ENCODE measurements at regions not wholly inside any gene's neighbourhood (a gene's known extent, or its start where the extent isn't known, plus 50 kb on each side); places are given as distances from the start of the nearest gene placed in this dataset.

GRCh38 chr3:168581771-168582225 is 486.1 kb upstream of the GOLIM4 start:
- POLR2A ChIA-PET, result no interaction called here
- no peak for DNase-seq
- CTCF ChIA-PET, result interaction anchor here (0.6 kb wide), 1 partner anchor 18 kb away, joined by 3 read pairs; no protein-coding TSS in a partner anchor
- Mint-ChIP-seq H3K4me1 (no peaks in the 10 kb centered on the region), H3K27ac (no peak overlapping the region), H3K27me3 (no peaks in the 10 kb centered on the region), H3K4me3 (no peak overlapping the region), H3K36me3 (ENCODE audit: low read depth) (no peaks in the 10 kb centered on the region), H3K9me3 (no peaks in the 10 kb centered on the region)

- Mint-ChIP-seq H3K36me3 (ENCODE audit: low read depth) (no peaks in the 10 kb centered on the region), H3K9me3 (no peaks in the 10 kb centered on the region), H3K27me3 (no peaks in the 10 kb centered on the region), H3K4me3 (no peak overlapping the region), H3K4me1 (no peaks in the 10 kb centered on the region), H3K27ac (no peak overlapping the region)
- CTCF ChIA-PET, result no interaction called here
- POLR2A ChIA-PET, result no interaction called here
- no peak for DNase-seq
These were observed 483.3 kb upstream of the GOLIM4 start for GRCh38 chr3:168579010-168579409.

- no peaks in the 10 kb centered on the region for H3K36me3 Mint-ChIP-seq (ENCODE audit: low read depth)
- no peaks in the 10 kb centered on the region for H3K4me1 Mint-ChIP-seq
- POLR2A ChIA-PET, result no interaction called here
- no peak for DNase-seq
- CTCF ChIA-PET, result no interaction called here
- H3K27ac Mint-ChIP-seq, result no peak overlapping the region
- no peak overlapping the region for H3K4me3 Mint-ChIP-seq
- no peaks in the 10 kb centered on the region for H3K27me3 Mint-ChIP-seq
- H3K9me3 Mint-ChIP-seq, result no peaks in the 10 kb centered on the region
These were observed 480.0 kb upstream of the GOLIM4 start for GRCh38 chr3:168575750-168576149.

GRCh38 chr3:168574455-168575158 is 478.9 kb upstream of the GOLIM4 start:
- Mint-ChIP-seq H3K27me3 (no peaks in the 10 kb centered on the region), H3K4me3 (no peak overlapping the region), H3K27ac (no peak overlapping the region), H3K36me3 (ENCODE audit: low read depth) (no peaks in the 10 kb centered on the region), H3K4me1 (no peaks in the 10 kb centered on the region), H3K9me3 (no peaks in the 10 kb centered on the region)
- ChIA-PET CTCF (no interaction called here), POLR2A (no interaction called here)
- DNase-seq, result no peak

GRCh38 chr3:168570404-168571155 is 474.9 kb upstream of the GOLIM4 start:
- Mint-ChIP-seq H3K4me3 (no peak overlapping the region), H3K36me3 (ENCODE audit: low read depth) (no peaks in the 10 kb centered on the region), H3K9me3 (no peaks in the 10 kb centered on the region), H3K27me3 (no peaks in the 10 kb centered on the region), H3K27ac (no peak overlapping the region), H3K4me1 (no peaks in the 10 kb centered on the region)
- DNase-seq, result no peak
- ChIA-PET POLR2A (no interaction called here), CTCF (no interaction called here)

- H3K4me3 Mint-ChIP-seq, result no peak overlapping the region
- CTCF ChIA-PET, result no interaction called here
- H3K4me1 Mint-ChIP-seq, result no peaks in the 10 kb centered on the region
- H3K9me3 Mint-ChIP-seq, result no peaks in the 10 kb centered on the region
- no peak for DNase-seq
- no peaks in the 10 kb centered on the region for H3K27me3 Mint-ChIP-seq
- H3K36me3 Mint-ChIP-seq (ENCODE audit: low read depth), result no peaks in the 10 kb centered on the region
- no peak overlapping the region for H3K27ac Mint-ChIP-seq
- POLR2A ChIA-PET, result no interaction called here
These were observed 463.1 kb upstream of the GOLIM4 start for GRCh38 chr3:168558728-168559411.

- H3K27ac Mint-ChIP-seq, result no peak overlapping the region
- ChIA-PET CTCF (no interaction called here), POLR2A (no interaction called here)
- H3K9me3 Mint-ChIP-seq, result peaks cover 2% of the 10 kb centered on the region
- no peak for DNase-seq
- H3K4me3 Mint-ChIP-seq, result no peak overlapping the region
- H3K36me3 Mint-ChIP-seq (ENCODE audit: low read depth), result no peaks in the 10 kb centered on the region
- H3K27me3 Mint-ChIP-seq, result no peaks in the 10 kb centered on the region
- no peaks in the 10 kb centered on the region for H3K4me1 Mint-ChIP-seq
These were observed 456.5 kb upstream of the GOLIM4 start for GRCh38 chr3:168552251-168552650.

GRCh38 chr3:168548719-168549118 is 453.0 kb upstream of the GOLIM4 start:
- no peak for DNase-seq
- Mint-ChIP-seq H3K27ac (no peak overlapping the region), H3K4me3 (no peak overlapping the region), H3K4me1 (no peaks in the 10 kb centered on the region), H3K36me3 (ENCODE audit: low read depth) (no peaks in the 10 kb centered on the region), H3K27me3 (no peaks in the 10 kb centered on the region), H3K9me3 (peaks cover 2% of the 10 kb centered on the region)
- POLR2A ChIA-PET, result no interaction called here
- CTCF ChIA-PET, result no interaction called here

GRCh38 chr3:168546707-168547106 is 451.0 kb upstream of the GOLIM4 start:
- POLR2A ChIA-PET, result no interaction called here
- Mint-ChIP-seq H3K27ac (no peak overlapping the region), H3K27me3 (no peaks in the 10 kb centered on the region), H3K4me1 (no peaks in the 10 kb centered on the region), H3K9me3 (peaks cover 2% of the 10 kb centered on the region), H3K36me3 (ENCODE audit: low read depth) (no peaks in the 10 kb centered on the region), H3K4me3 (no peak overlapping the region)
- DNase-seq, result no peak
- CTCF ChIA-PET, result no interaction called here

- no peaks in the 10 kb centered on the region for H3K4me1 Mint-ChIP-seq
- ChIA-PET POLR2A (no interaction called here), CTCF (no interaction called here)
- H3K9me3 Mint-ChIP-seq, result peaks cover 2% of the 10 kb centered on the region
- no peaks in the 10 kb centered on the region for H3K27me3 Mint-ChIP-seq
- H3K36me3 Mint-ChIP-seq (ENCODE audit: low read depth), result no peaks in the 10 kb centered on the region
- DNase-seq, result no peak
- no peak overlapping the region for H3K27ac Mint-ChIP-seq
- no peak overlapping the region for H3K4me3 Mint-ChIP-seq
These were observed 449.9 kb upstream of the GOLIM4 start for GRCh38 chr3:168545591-168545990.

GRCh38 chr3:168544097-168544957 is 448.6 kb upstream of the GOLIM4 start:
- CTCF ChIA-PET, result no interaction called here
- DNase-seq, result no peak
- no peak overlapping the region for H3K27ac Mint-ChIP-seq
- no peaks in the 10 kb centered on the region for H3K4me1 Mint-ChIP-seq
- H3K36me3 Mint-ChIP-seq (ENCODE audit: low read depth), result no peaks in the 10 kb centered on the region
- H3K9me3 Mint-ChIP-seq, result no peaks in the 10 kb centered on the region
- POLR2A ChIA-PET, result no interaction called here
- H3K27me3 Mint-ChIP-seq, result no peaks in the 10 kb centered on the region
- no peak overlapping the region for H3K4me3 Mint-ChIP-seq

- Mint-ChIP-seq H3K27me3 (no peaks in the 10 kb centered on the region), H3K36me3 (ENCODE audit: low read depth) (no peaks in the 10 kb centered on the region), H3K9me3 (no peaks in the 10 kb centered on the region), H3K27ac (no peak overlapping the region), H3K4me3 (no peak overlapping the region), H3K4me1 (no peaks in the 10 kb centered on the region)
- ChIA-PET CTCF (no interaction called here), POLR2A (no interaction called here)
- no peak for DNase-seq
These were observed 445.0 kb upstream of the GOLIM4 start for GRCh38 chr3:168540726-168541125.

GRCh38 chr3:168539909-168540308 is 444.2 kb upstream of the GOLIM4 start:
- H3K27me3 Mint-ChIP-seq, result no peaks in the 10 kb centered on the region
- no peaks in the 10 kb centered on the region for H3K9me3 Mint-ChIP-seq
- ChIA-PET CTCF (no interaction called here), POLR2A (no interaction called here)
- no peaks in the 10 kb centered on the region for H3K4me1 Mint-ChIP-seq
- H3K27ac Mint-ChIP-seq, result no peak overlapping the region
- no peaks in the 10 kb centered on the region for H3K36me3 Mint-ChIP-seq (ENCODE audit: low read depth)
- H3K4me3 Mint-ChIP-seq, result no peak overlapping the region
- DNase-seq, result no peak

All from activated CD4-positive, alpha-beta memory T cell treated with anti-CD3 and anti-CD28 coated beads, Interleukin-2, amount 10 ng/mL, durations not matched to agents 7 days and 5 days (primary cell).